Pancreas (tissue), 10 donors: ENCODE measurements at regions not wholly inside any gene's neighbourhood (a gene's known extent, or its start where the extent isn't known, plus 50 kb on each side); places are given as distances from the start of the nearest gene placed in this dataset.

Experiments used
- ATAC-seq, 4 donors: fragments of 200-7000 bp; cut with Tn5 transposase; one replicate each; pipeline versions ENCODE4 v1.8.0 to v1.9.1; 2020; ENCODE audit warnings: mild to moderate bottlenecking in 4 of 4, moderate library complexity in 4 of 4
- DNase-seq, 6 donors: peaks; one replicate each; pipeline ENCODE4 v3.0.0-alpha.2; 2020
- FAIRE-seq: peaks from 2 replicates; lab custom pipeline; 2012; peaks lifted over from hg19 to GRCh38; lab: Jason Lieb, UNC
- H3K27ac ChIP-seq, 4 donors: fragments of 200-600 bp; sonication (generic); 1 replicate in 3 of 4; 2 replicates in 1 of 4; pipeline versions ENCODE4 v1.5.0 to v1.8.0; 2020
- H3K27me3 ChIP-seq, 4 donors: fragments of 200-600 bp; one replicate each; pipeline ENCODE4 v1.8.0; 2021
- H3K36me3 ChIP-seq, 3 donors: fragments of 200-600 bp; sonication (generic) in 1 of 3; one replicate each; pipeline versions ENCODE4 v1.5.0 to v1.8.0; 2020 to 2021
- H3K4me1 ChIP-seq, 3 donors: fragments of 200-600 bp; one replicate each; pipeline ENCODE4 v1.8.0; 2021
- H3K4me3 ChIP-seq, 4 donors: fragments of 200-600 bp; sonication (generic) in 2 of 4; one replicate each; pipeline versions ENCODE4 v1.5.0 to v1.8.0; 2020 to 2021
- H3K9me3 ChIP-seq, 4 donors: fragments of 200-600 bp; one replicate each; pipeline ENCODE4 v1.8.0; 2021
- CTCF ChIP-seq, 4 donors: fragments of 200-600 bp; sonication (generic) in 3 of 4; IDR thresholded peaks; one replicate each; pipeline versions ENCODE4 v1.5.0 to v1.8.0; 2021; ENCODE audit warnings: antibody characterized with exemption in 4 of 4
- WGBS, 2 donors: extraction: QIAGEN DNeasy Blood & Tissue Kit; methylation state at CpG; one replicate each; pipeline ENCODE4 v1.1.7; 2013; 5-methylcytosine and 5-hydroxymethylcytosine counted together
- intact Hi-C, 3 donors: fragments of 100-400 bp; cut with DNase I; formaldehyde crosslinking; loops; one replicate each; pipeline versions ENCODE4 v1.11.1 to v1.14.2; 2022
- donor health status: healthy with polysubstance abuse.
- donor health status: DM: no; HTN: no; CAD: no; lungs with moderate emphysema.
- donor health status: DM: no; HTN: no; CAD: no.
- donor health status: control.
- donor health status: control.
- donor health status: Bipolar disorder and iron deficiency.
- donor health status: DM: yes; HTN: yes; CAD: no.
- donor health status: DM: no; HTN: no; CAD: no.
- donor health status: DM: no; HTN: no; CAD: no.
- donor health status: DM: yes; HTN: yes; CAD: no.

GRCh38 chr6:101001607-101002006, 120.5 kb upstream of the ASCC3 start:
- WGBS, 2 donors = 63% methylated on average over 1 of the region's 1 CpG
- ATAC-seq (no peak), FAIRE-seq (no peak), DNase-seq (no peak)
- TF ChIP-seq CTCF (IDR thresholded peaks at IDR 0.05) = no peak
- no peak overlapping the region for H3K27ac ChIP-seq
- no peaks in the 10 kb centered on the region for H3K9me3 ChIP-seq
- no peaks in the 10 kb centered on the region for H3K4me1 ChIP-seq
- intact Hi-C loops = no loop called here
- no peaks in the 10 kb centered on the region for H3K36me3 ChIP-seq
- H3K27me3 ChIP-seq = no peaks in the 10 kb centered on the region
- no peak overlapping the region for H3K4me3 ChIP-seq

- no peak overlapping the region for H3K27ac ChIP-seq
- no peaks in the 10 kb centered on the region for H3K9me3 ChIP-seq
- WGBS, 2 donors = 80 to 89% methylated on average over 1 of the region's 1 CpG
- H3K27me3 ChIP-seq = no peaks in the 10 kb centered on the region
- ATAC-seq (no peak), FAIRE-seq (no peak), DNase-seq (no peak)
- H3K4me3 ChIP-seq = no peak overlapping the region
- H3K4me1 ChIP-seq = no peaks in the 10 kb centered on the region
- H3K36me3 ChIP-seq = no peaks in the 10 kb centered on the region
- TF ChIP-seq CTCF (IDR thresholded peaks at IDR 0.05) = no peak
- intact Hi-C loops = no loop called here
Observed at GRCh38 chr6:101003075-101003474, 121.9 kb upstream of the ASCC3 start.

- no peaks in the 10 kb centered on the region for H3K4me1 ChIP-seq
- WGBS, 2 donors = 45% methylated on average over 2 of the region's 2 CpGs
- intact Hi-C loops = no loop called here
- H3K36me3 ChIP-seq = no peaks in the 10 kb centered on the region
- no peaks in the 10 kb centered on the region for H3K27me3 ChIP-seq
- H3K9me3 ChIP-seq = no peaks in the 10 kb centered on the region
- no peak for TF ChIP-seq CTCF (IDR thresholded peaks at IDR 0.05)
- H3K27ac ChIP-seq = no peak overlapping the region
- ATAC-seq = no peak
- DNase-seq = no peak
- no peak for FAIRE-seq
- no peak overlapping the region for H3K4me3 ChIP-seq
Observed at GRCh38 chr6:101011186-101011585, 130.1 kb upstream of the ASCC3 start.

- intact Hi-C loops = no loop called here
- Histone ChIP-seq H3K36me3 (no peaks in the 10 kb centered on the region), H3K4me3 (no peak overlapping the region), H3K27ac (no peak overlapping the region), H3K4me1 (no peaks in the 10 kb centered on the region), H3K27me3 (no peaks in the 10 kb centered on the region), H3K9me3 (no peaks in the 10 kb centered on the region)
- ATAC-seq = no peak
- no peak for DNase-seq
- WGBS, 2 donors = 71 to 78% methylated on average over 2 of the region's 2 CpGs
- TF ChIP-seq CTCF (IDR thresholded peaks at IDR 0.05) = no peak
- no peak for FAIRE-seq
Observed at GRCh38 chr6:101013612-101014195, 132.6 kb upstream of the ASCC3 start.

GRCh38 chr6:101015541-101015940, 134.4 kb upstream of the ASCC3 start:
- Histone ChIP-seq H3K9me3 (no peaks in the 10 kb centered on the region), H3K27me3 (no peaks in the 10 kb centered on the region), H3K27ac (no peak overlapping the region), H3K4me1 (no peaks in the 10 kb centered on the region), H3K4me3 (no peak overlapping the region), H3K36me3 (no peaks in the 10 kb centered on the region)
- ATAC-seq = peak in 2 of 4 donors; percentile 41 to 42
- no peak for TF ChIP-seq CTCF (IDR thresholded peaks at IDR 0.05)
- intact Hi-C loops = no loop called here
- DNase-seq = no peak
- WGBS, 2 donors = 15 to 23% methylated on average over 1 of the region's 1 CpG
- FAIRE-seq = no peak
